SK-N-SH (cell line): ENCODE measurements at regions not wholly inside any gene's neighbourhood (a gene's known extent, or its start where the extent isn't known, plus 50 kb on each side); places are given as distances from the start of the nearest gene placed in this dataset.

ENCODE experiments used
- NFIC ChIP-seq: IDR thresholded peaks from 2 replicates; pipeline ENCODE4 v1.4.0; 2012; ENCODE audit warnings: borderline replicate concordance
- POLR2AphosphoS5 ChIP-seq: IDR thresholded peaks from 2 replicates; pipeline ENCODE4 v1.6.1; 2012; ENCODE audit warnings: low read depth, low read length
- YY1 ChIP-seq: IDR thresholded peaks from 2 replicates; pipeline ENCODE4 v1.4.0; 2012; ENCODE audit warnings: low read depth, mild to moderate bottlenecking
- TF ChIP-seq, protein P1 (sequence below): fragments of 200-600 bp; sonication (generic); IDR thresholded peaks from 2 replicates; pipeline ENCODE4 v1.6.1; 2017; ENCODE audit warnings: antibody characterized with exemption, mild to moderate bottlenecking, moderate library complexity
- TF ChIP-seq, protein P2 (sequence below): IDR thresholded peaks from 2 replicates; pipeline ENCODE4 v1.4.0; 2012; ENCODE audit warnings: low read depth

DNA sequence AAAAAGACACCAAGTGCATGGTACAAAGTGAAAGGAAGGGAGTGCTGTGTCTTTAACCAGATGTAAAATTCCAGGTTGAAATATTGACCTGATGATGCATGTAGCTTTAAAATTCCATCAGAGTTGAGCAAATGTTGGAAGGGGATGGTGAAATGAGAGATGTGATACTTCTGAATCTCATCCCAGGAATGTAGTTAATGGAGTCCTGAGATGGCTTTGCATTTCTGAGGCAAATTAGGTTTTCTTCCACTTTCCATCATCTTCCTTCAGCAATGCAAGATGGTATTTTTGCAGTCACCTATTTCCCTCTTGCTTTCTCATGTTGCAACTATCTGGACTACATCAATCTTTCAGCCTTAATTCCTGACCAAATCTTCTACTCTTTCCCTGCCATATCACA, 194.1 kb upstream of the MIR17HG start:
- TF ChIP-seq, protein P1, sequence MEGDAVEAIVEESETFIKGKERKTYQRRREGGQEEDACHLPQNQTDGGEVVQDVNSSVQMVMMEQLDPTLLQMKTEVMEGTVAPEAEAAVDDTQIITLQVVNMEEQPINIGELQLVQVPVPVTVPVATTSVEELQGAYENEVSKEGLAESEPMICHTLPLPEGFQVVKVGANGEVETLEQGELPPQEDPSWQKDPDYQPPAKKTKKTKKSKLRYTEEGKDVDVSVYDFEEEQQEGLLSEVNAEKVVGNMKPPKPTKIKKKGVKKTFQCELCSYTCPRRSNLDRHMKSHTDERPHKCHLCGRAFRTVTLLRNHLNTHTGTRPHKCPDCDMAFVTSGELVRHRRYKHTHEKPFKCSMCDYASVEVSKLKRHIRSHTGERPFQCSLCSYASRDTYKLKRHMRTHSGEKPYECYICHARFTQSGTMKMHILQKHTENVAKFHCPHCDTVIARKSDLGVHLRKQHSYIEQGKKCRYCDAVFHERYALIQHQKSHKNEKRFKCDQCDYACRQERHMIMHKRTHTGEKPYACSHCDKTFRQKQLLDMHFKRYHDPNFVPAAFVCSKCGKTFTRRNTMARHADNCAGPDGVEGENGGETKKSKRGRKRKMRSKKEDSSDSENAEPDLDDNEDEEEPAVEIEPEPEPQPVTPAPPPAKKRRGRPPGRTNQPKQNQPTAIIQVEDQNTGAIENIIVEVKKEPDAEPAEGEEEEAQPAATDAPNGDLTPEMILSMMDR, result no peak
- TF ChIP-seq, protein P2, sequence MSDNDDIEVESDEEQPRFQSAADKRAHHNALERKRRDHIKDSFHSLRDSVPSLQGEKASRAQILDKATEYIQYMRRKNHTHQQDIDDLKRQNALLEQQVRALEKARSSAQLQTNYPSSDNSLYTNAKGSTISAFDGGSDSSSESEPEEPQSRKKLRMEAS, result no peak
- peak; percentile 50; the same call in 1 of the 2 replicates for TF ChIP-seq POLR2AphosphoS5
- peak; percentile 64 for TF ChIP-seq NFIC
- TF ChIP-seq YY1, result no peak
